Retinal pigment epithelial cell (primary cell): ENCODE measurements at regions not wholly inside any gene's neighbourhood (a gene's known extent, or its start where the extent isn't known, plus 50 kb on each side); places are given as distances from the start of the nearest gene placed in this dataset.
"Not testable (repeated sequence)": the region's sequence is repeated elsewhere in the genome, so short reads cannot be mapped to it uniquely, and the experiment has no call there.

Source experiments
- DNase-seq: peaks from one replicate; pipeline ENCODE4 v3.0.0-alpha.2; 2010; ENCODE audit warnings: low read depth
- H3K4me3 ChIP-seq: 2 replicates; pipeline ENCODE4 v1.5.1; 2011; ENCODE audit warnings: mild to moderate bottlenecking, low read length, control low read depth, moderate library complexity
- TF ChIP-seq, protein P1 (sequence below): conservative IDR thresholded peaks from 2 replicates; pipeline ENCODE4 v1.5.1; 2011; ENCODE audit warnings: low read depth, low read length, control low read depth, inconsistent platforms

- TF ChIP-seq, protein P1, sequence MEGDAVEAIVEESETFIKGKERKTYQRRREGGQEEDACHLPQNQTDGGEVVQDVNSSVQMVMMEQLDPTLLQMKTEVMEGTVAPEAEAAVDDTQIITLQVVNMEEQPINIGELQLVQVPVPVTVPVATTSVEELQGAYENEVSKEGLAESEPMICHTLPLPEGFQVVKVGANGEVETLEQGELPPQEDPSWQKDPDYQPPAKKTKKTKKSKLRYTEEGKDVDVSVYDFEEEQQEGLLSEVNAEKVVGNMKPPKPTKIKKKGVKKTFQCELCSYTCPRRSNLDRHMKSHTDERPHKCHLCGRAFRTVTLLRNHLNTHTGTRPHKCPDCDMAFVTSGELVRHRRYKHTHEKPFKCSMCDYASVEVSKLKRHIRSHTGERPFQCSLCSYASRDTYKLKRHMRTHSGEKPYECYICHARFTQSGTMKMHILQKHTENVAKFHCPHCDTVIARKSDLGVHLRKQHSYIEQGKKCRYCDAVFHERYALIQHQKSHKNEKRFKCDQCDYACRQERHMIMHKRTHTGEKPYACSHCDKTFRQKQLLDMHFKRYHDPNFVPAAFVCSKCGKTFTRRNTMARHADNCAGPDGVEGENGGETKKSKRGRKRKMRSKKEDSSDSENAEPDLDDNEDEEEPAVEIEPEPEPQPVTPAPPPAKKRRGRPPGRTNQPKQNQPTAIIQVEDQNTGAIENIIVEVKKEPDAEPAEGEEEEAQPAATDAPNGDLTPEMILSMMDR = no peak
- no peak for DNase-seq
Measured at GRCh38 chr16:25570131-25570530, 121.6 kb upstream of the HS3ST4 start.

GRCh38 chr16:25568991-25569390 is 122.8 kb upstream of the HS3ST4 start:
- TF ChIP-seq, protein P1 = no peak
- no peak overlapping the region for H3K4me3 ChIP-seq
- no peak for DNase-seq

More at GRCh38 chr16:25570131-25570530, 121.6 kb upstream of the HS3ST4 start:
- H3K4me3 ChIP-seq = no peak overlapping the region

- TF ChIP-seq, protein P1 = no peak
- H3K4me3 ChIP-seq = no peak overlapping the region
- no peak for DNase-seq
Measured at GRCh38 chr16:25566183-25566582, 125.6 kb upstream of the HS3ST4 start.

DNA sequence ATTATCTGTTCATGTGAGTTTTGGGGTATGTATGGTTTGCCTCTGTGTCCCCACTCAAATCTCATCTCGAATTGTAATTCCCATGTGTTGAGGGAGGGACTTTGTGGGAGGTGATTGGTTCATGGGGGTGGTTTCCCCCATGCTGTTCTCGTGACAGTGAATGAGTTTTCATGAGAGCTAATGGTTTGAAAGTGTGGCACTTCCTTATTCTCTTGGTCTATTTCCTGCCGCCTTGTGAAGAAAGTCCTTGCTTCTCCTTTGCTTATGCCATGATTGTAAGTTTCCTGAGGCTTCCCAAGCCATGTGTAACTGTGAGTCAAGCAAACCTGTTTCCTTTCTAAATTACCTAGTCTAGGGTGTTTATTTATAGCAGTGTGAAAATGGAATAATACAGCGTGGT is 128.1 kb upstream of the HS3ST4 start:
- DNase-seq = no peak
- H3K4me3 ChIP-seq = no peak overlapping the region
- TF ChIP-seq, protein P1 = no peak

DNA sequence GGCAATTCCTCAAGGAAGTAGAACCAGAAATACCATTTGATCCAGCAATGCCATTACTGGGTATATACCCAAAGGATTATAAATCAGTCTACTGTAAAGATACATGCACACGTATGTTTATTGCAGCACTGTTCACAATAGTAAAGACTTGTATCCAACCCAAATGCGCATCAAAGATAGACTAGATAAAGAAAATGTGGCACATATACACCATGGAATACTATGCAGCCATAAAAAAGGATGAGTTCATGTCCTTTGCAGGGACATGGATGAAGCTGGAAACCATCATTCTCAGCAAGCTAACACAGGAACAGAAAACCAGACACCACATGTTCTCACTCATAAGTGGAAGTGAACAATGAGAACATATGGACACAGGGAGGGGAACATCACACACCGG is 130.0 kb upstream of the HS3ST4 start:
- not testable (repeated sequence) for DNase-seq, H3K4me3 ChIP-seq

DNA sequence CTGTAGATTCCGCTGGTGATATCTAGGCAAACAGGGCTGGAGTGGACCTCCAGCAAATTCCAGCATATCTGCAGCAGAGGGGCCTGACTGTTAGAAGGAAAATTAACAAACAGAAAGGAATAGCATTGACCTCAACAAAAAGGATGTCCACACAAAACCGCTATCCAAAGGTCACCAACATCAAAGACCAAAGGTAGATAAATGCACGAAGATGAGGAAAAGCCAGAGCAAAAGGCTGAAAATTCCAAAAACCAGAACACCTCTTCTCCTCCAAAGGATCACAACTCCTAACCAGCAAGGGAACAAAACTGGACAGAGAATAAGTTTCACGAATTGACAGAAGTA is 134.8 kb upstream of the HS3ST4 start:
- not testable (repeated sequence) for DNase-seq

DNA sequence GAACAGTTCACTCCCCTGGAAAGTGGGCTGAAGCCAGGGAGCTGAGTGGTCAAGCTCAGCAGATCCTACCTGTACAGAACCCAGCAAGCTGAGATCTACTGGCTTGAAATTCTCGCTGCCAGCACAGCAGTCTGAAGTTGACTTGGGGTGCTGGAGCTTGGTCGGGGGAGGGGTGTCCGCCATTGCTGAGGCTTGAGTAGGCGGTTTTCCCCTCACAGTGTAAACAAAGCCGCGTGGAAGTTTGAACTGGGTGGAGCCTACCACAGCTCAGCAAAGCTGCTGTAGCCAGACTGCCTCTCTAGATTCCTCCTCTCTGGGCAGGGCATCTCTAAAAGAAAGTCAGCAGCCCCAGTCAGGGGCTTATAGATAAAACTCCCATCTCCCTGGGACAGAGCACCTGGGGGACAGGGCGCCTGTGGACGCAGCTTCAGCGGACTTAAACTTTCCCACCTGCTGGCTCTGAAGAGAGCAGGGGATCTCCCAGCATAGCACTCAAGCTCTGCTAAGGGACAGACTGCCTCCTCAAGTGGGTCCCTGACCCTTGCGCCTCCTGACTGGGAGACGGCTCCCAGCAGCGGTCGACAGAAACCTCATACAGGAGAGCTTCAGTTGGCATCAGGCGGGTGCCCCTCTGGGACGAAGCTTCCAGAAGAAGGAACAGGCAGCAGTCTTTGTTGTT is 135.3 kb upstream of the HS3ST4 start:
- DNase-seq, H3K4me3 ChIP-seq: not testable (repeated sequence)

More for the DNA sequence above, 134.8 kb upstream of the HS3ST4 start:
- not testable (repeated sequence) for H3K4me3 ChIP-seq

- TF ChIP-seq, protein P1 = no peak
- no peak overlapping the region for H3K4me3 ChIP-seq
- DNase-seq = no peak
Measured at GRCh38 chr16:25553711-25554436, 137.9 kb upstream of the HS3ST4 start.
